CD4-positive, alpha-beta T cell treated with Interleukin-6 for 4 hours (primary cell): ENCODE measurements at regions not wholly inside any gene's neighbourhood (a gene's known extent, or its start where the extent isn't known, plus 50 kb on each side); places are given as distances from the start of the nearest gene placed in this dataset.

ENCODE experiments used
- DNase-seq: peaks from one replicate; pipeline ENCODE4 v3.0.0-alpha.2; 2020; ENCODE audit warnings: mixed read lengths

GRCh38 chr7:85883-86515 is 106.4 kb upstream of the FAM20C start:
- DNase-seq: no peak

- no peak for DNase-seq
Measured at GRCh38 chr7:86629-87028, 105.7 kb upstream of the FAM20C start.

- DNase-seq: no peak
Measured at GRCh38 chr7:87047-87446, 105.3 kb upstream of the FAM20C start.

- no peak for DNase-seq
Measured at GRCh38 chr7:87671-88070, 104.7 kb upstream of the FAM20C start.

- DNase-seq: no peak
Measured at GRCh38 chr7:88095-88926, 104.1 kb upstream of the FAM20C start.

GRCh38 chr7:88927-89231 is 103.5 kb upstream of the FAM20C start:
- DNase-seq: no peak

- DNase-seq: peak; percentile 4
Measured at GRCh38 chr7:89232-90019, 102.9 kb upstream of the FAM20C start.

GRCh38 chr7:90111-91063 is 102.0 kb upstream of the FAM20C start:
- DNase-seq: no peak

- no peak for DNase-seq
Measured at GRCh38 chr7:91396-92175, 100.8 kb upstream of the FAM20C start.

GRCh38 chr7:92231-92674 is 100.1 kb upstream of the FAM20C start:
- DNase-seq: no peak

- DNase-seq: no peak
Measured at GRCh38 chr7:92888-93672, 99.3 kb upstream of the FAM20C start.

GRCh38 chr7:94251-94801 is 98.0 kb upstream of the FAM20C start:
- no peak for DNase-seq

GRCh38 chr7:95180-95862 is 97.0 kb upstream of the FAM20C start:
- no peak for DNase-seq

GRCh38 chr7:95863-96260 is 96.5 kb upstream of the FAM20C start:
- no peak for DNase-seq

- no peak for DNase-seq
Measured at GRCh38 chr7:96861-97260, 95.5 kb upstream of the FAM20C start.

GRCh38 chr7:97310-97841 is 95.0 kb upstream of the FAM20C start:
- no peak for DNase-seq

GRCh38 chr7:101146-102046 is 91.0 kb upstream of the FAM20C start:
- no peak for DNase-seq

GRCh38 chr7:102047-102711 is 90.2 kb upstream of the FAM20C start:
- no peak for DNase-seq
